ENCODE measurements at regions not wholly inside any gene's neighbourhood (a gene's known extent, or its start where the extent isn't known, plus 50 kb on each side); places are given as distances from the start of the nearest gene placed in this dataset.

GRCh38 chr20:55774628-55775027 is 230.7 kb downstream of the CBLN4 start:
- peaks cover 10% of the 10 kb centered on the region for H3K9me3 Mint-ChIP-seq (ENCODE audit: low read depth)
- CTCF ChIA-PET, result no interaction called here
- ATAC-seq, result no peak
- H3K4me3 Mint-ChIP-seq, result no peak overlapping the region
- no peaks in the 10 kb centered on the region for H3K36me3 Mint-ChIP-seq
- H3K27ac Mint-ChIP-seq, result no peak overlapping the region
- no peak for DNase-seq
- H3K27me3 Mint-ChIP-seq, result no peaks in the 10 kb centered on the region
- no peaks in the 10 kb centered on the region for H3K4me1 Mint-ChIP-seq

- no peak overlapping the region for H3K4me3 Mint-ChIP-seq
Measured at GRCh38 chr20:55761797-55762196, 243.5 kb downstream of the CBLN4 start.

GRCh38 chr20:55761100-55761499 is 244.2 kb downstream of the CBLN4 start:
- Mint-ChIP-seq H3K27me3 (no peaks in the 10 kb centered on the region), H3K4me1 (no peaks in the 10 kb centered on the region), H3K4me3 (no peak overlapping the region), H3K36me3 (no peaks in the 10 kb centered on the region), H3K9me3 (ENCODE audit: low read depth) (peaks cover 12% of the 10 kb centered on the region), H3K27ac (no peak overlapping the region)
- CTCF ChIA-PET, result no interaction called here
- no peak for ATAC-seq
- DNase-seq, result no peak

More at GRCh38 chr20:55761797-55762196, 243.5 kb downstream of the CBLN4 start:
- DNase-seq (no peak), ATAC-seq (no peak)
- Mint-ChIP-seq H3K27ac (no peak overlapping the region), H3K4me1 (no peaks in the 10 kb centered on the region), H3K36me3 (no peaks in the 10 kb centered on the region), H3K9me3 (ENCODE audit: low read depth) (peaks cover 12% of the 10 kb centered on the region), H3K27me3 (no peaks in the 10 kb centered on the region)
- CTCF ChIA-PET, result no interaction called here

- Mint-ChIP-seq H3K36me3 (no peaks in the 10 kb centered on the region), H3K27me3 (no peaks in the 10 kb centered on the region), H3K4me3 (no peak overlapping the region), H3K27ac (no peak overlapping the region), H3K9me3 (ENCODE audit: low read depth) (peaks cover 12% of the 10 kb centered on the region), H3K4me1 (no peaks in the 10 kb centered on the region)
- ATAC-seq (no peak), DNase-seq (no peak)
- CTCF ChIA-PET, result no interaction called here
Measured at GRCh38 chr20:55760586-55760985, 244.7 kb downstream of the CBLN4 start.

- H3K9me3 Mint-ChIP-seq (ENCODE audit: low read depth), result peaks cover 10% of the 10 kb centered on the region
- ATAC-seq, result no peak
- no peaks in the 10 kb centered on the region for H3K4me1 Mint-ChIP-seq
- no peak overlapping the region for H3K4me3 Mint-ChIP-seq
- no peaks in the 10 kb centered on the region for H3K27me3 Mint-ChIP-seq
- DNase-seq, result no peak
- CTCF ChIA-PET, result no interaction called here
- H3K36me3 Mint-ChIP-seq, result no peaks in the 10 kb centered on the region
- H3K27ac Mint-ChIP-seq, result no peak overlapping the region
Measured at GRCh38 chr20:55755861-55756260, 249.5 kb downstream of the CBLN4 start.

GRCh38 chr20:55755411-55755810 is 249.9 kb downstream of the CBLN4 start:
- Mint-ChIP-seq H3K27me3 (no peaks in the 10 kb centered on the region), H3K4me3 (no peak overlapping the region), H3K27ac (no peak overlapping the region), H3K4me1 (no peaks in the 10 kb centered on the region), H3K36me3 (no peaks in the 10 kb centered on the region), H3K9me3 (ENCODE audit: low read depth) (peaks cover 9% of the 10 kb centered on the region)
- no peak for DNase-seq
- no peak for ATAC-seq
- CTCF ChIA-PET, result no interaction called here

GRCh38 chr20:55746723-55747122 is 258.6 kb downstream of the CBLN4 start:
- Mint-ChIP-seq H3K4me1 (no peaks in the 10 kb centered on the region), H3K36me3 (no peaks in the 10 kb centered on the region), H3K4me3 (no peak overlapping the region), H3K27ac (no peak overlapping the region), H3K27me3 (no peaks in the 10 kb centered on the region), H3K9me3 (ENCODE audit: low read depth) (peaks cover 9% of the 10 kb centered on the region)
- no peak for DNase-seq
- CTCF ChIA-PET, result no interaction called here
- no peak for ATAC-seq

- DNase-seq (no peak), ATAC-seq (no peak)
- peaks cover 7% of the 10 kb centered on the region for H3K9me3 Mint-ChIP-seq (ENCODE audit: low read depth)
- CTCF ChIA-PET, result no interaction called here
- H3K4me1 Mint-ChIP-seq, result no peaks in the 10 kb centered on the region
- no peaks in the 10 kb centered on the region for H3K36me3 Mint-ChIP-seq
- H3K27ac Mint-ChIP-seq, result no peak overlapping the region
- no peaks in the 10 kb centered on the region for H3K27me3 Mint-ChIP-seq
- H3K4me3 Mint-ChIP-seq, result no peak overlapping the region
Measured at GRCh38 chr20:55745840-55746239, 259.5 kb downstream of the CBLN4 start.

GRCh38 chr20:55744896-55745295 is 260.4 kb downstream of the CBLN4 start:
- no peak for DNase-seq
- no peak overlapping the region for H3K27ac Mint-ChIP-seq
- CTCF ChIA-PET, result no interaction called here
- no peak overlapping the region for H3K4me3 Mint-ChIP-seq
- no peak for ATAC-seq
- no peaks in the 10 kb centered on the region for H3K4me1 Mint-ChIP-seq
- H3K27me3 Mint-ChIP-seq, result no peaks in the 10 kb centered on the region
- H3K36me3 Mint-ChIP-seq, result no peaks in the 10 kb centered on the region
- H3K9me3 Mint-ChIP-seq (ENCODE audit: low read depth), result peaks cover 7% of the 10 kb centered on the region

GRCh38 chr20:55741801-55742200 is 263.5 kb downstream of the CBLN4 start:
- H3K9me3 Mint-ChIP-seq (ENCODE audit: low read depth), result peaks cover 7% of the 10 kb centered on the region
- ATAC-seq, result no peak
- CTCF ChIA-PET, result no interaction called here
- H3K36me3 Mint-ChIP-seq, result no peaks in the 10 kb centered on the region
- H3K27me3 Mint-ChIP-seq, result no peaks in the 10 kb centered on the region
- DNase-seq, result no peak
- no peak overlapping the region for H3K4me3 Mint-ChIP-seq
- no peak overlapping the region for H3K27ac Mint-ChIP-seq
- no peaks in the 10 kb centered on the region for H3K4me1 Mint-ChIP-seq

- CTCF ChIA-PET, result no interaction called here
- Mint-ChIP-seq H3K27ac (no peak overlapping the region), H3K36me3 (no peaks in the 10 kb centered on the region), H3K9me3 (ENCODE audit: low read depth) (peaks cover 7% of the 10 kb centered on the region), H3K4me1 (no peaks in the 10 kb centered on the region), H3K4me3 (no peak overlapping the region), H3K27me3 (no peaks in the 10 kb centered on the region)
- DNase-seq (no peak), ATAC-seq (no peak)
Measured at GRCh38 chr20:55740076-55740475, 265.2 kb downstream of the CBLN4 start.

GRCh38 chr20:55730321-55730720 is 275.0 kb downstream of the CBLN4 start:
- ATAC-seq, result no peak
- H3K9me3 Mint-ChIP-seq (ENCODE audit: low read depth), result peaks cover 4% of the 10 kb centered on the region

GRCh38 chr20:55714736-55715135 is 290.6 kb downstream of the CBLN4 start:
- CTCF ChIA-PET, result no interaction called here
- DNase-seq, result no peak
- Mint-ChIP-seq H3K9me3 (ENCODE audit: low read depth) (peaks cover 12% of the 10 kb centered on the region), H3K27me3 (no peaks in the 10 kb centered on the region), H3K36me3 (no peaks in the 10 kb centered on the region), H3K4me1 (no peaks in the 10 kb centered on the region), H3K4me3 (no peak overlapping the region), H3K27ac (no peak overlapping the region)
- no peak for ATAC-seq

More at GRCh38 chr20:55730321-55730720, 275.0 kb downstream of the CBLN4 start:
- no peak overlapping the region for H3K27ac Mint-ChIP-seq
- no peak for DNase-seq
- no peaks in the 10 kb centered on the region for H3K4me1 Mint-ChIP-seq
- H3K27me3 Mint-ChIP-seq, result no peaks in the 10 kb centered on the region
- no peak overlapping the region for H3K4me3 Mint-ChIP-seq
- CTCF ChIA-PET, result no interaction called here
- no peaks in the 10 kb centered on the region for H3K36me3 Mint-ChIP-seq

- H3K9me3 Mint-ChIP-seq (ENCODE audit: low read depth), result peaks cover 15% of the 10 kb centered on the region
- no peaks in the 10 kb centered on the region for H3K36me3 Mint-ChIP-seq
- DNase-seq (no peak), ATAC-seq (no peak)
- CTCF ChIA-PET, result no interaction called here
- H3K27ac Mint-ChIP-seq, result no peak overlapping the region
- H3K27me3 Mint-ChIP-seq, result no peaks in the 10 kb centered on the region
- no peaks in the 10 kb centered on the region for H3K4me1 Mint-ChIP-seq
- no peak overlapping the region for H3K4me3 Mint-ChIP-seq
Measured at GRCh38 chr20:55714082-55714481, 291.2 kb downstream of the CBLN4 start.

GRCh38 chr20:55704458-55704857 is 300.9 kb downstream of the CBLN4 start:
- H3K27ac Mint-ChIP-seq, result no peak overlapping the region
- H3K4me3 Mint-ChIP-seq, result no peak overlapping the region
- CTCF ChIA-PET, result no interaction called here
- ATAC-seq (no peak), DNase-seq (no peak)
- H3K36me3 Mint-ChIP-seq, result no peaks in the 10 kb centered on the region
- no peaks in the 10 kb centered on the region for H3K4me1 Mint-ChIP-seq
- no peaks in the 10 kb centered on the region for H3K27me3 Mint-ChIP-seq
- H3K9me3 Mint-ChIP-seq (ENCODE audit: low read depth), result peaks cover 13% of the 10 kb centered on the region
